Mesenchymal stem cell (in vitro differentiated cells and primary cell): ENCODE measurements at regions not wholly inside any gene's neighbourhood (a gene's known extent, or its start where the extent isn't known, plus 50 kb on each side); places are given as distances from the start of the nearest gene placed in this dataset.

Experiments
- DNase-seq: peaks from one replicate; pipeline ENCODE4 v3.0.0-alpha.2; 2013
- H2AFZ ChIP-seq: one replicate; pipeline ENCODE4 v1.6.1; 2013; ENCODE audit warnings: low read depth, mild to moderate bottlenecking, control low read depth, inconsistent platforms, low read length, moderate library complexity
- H2AK5ac ChIP-seq: 2 replicates; pipeline ENCODE4 v1.6.1; 2013; ENCODE audit warnings: low read length, moderate library complexity, mild to moderate bottlenecking, inconsistent platforms; ENCODE audit not compliant: severe bottlenecking
- H2BK120ac ChIP-seq: one replicate; pipeline ENCODE4 v1.6.1; 2013; ENCODE audit warnings: low read depth, mild to moderate bottlenecking, inconsistent platforms, low read length, moderate library complexity
- H2BK12ac ChIP-seq, 2 experiments: one replicate each; pipeline ENCODE4 v1.6.1; 2013; ENCODE audit warnings: inconsistent platforms in 2 of 2, low read length in 2 of 2, mild to moderate bottlenecking in 2 of 2, moderate library complexity in 2 of 2, control low read depth in 1 of 2
- H2BK15ac ChIP-seq: one replicate; pipeline ENCODE4 v1.6.1; 2013; ENCODE audit warnings: mild to moderate bottlenecking, low read depth, inconsistent platforms; ENCODE audit not compliant: poor library complexity, severe bottlenecking
- H2BK5ac ChIP-seq: 2 replicates; pipeline ENCODE4 v1.6.1; 2013; ENCODE audit warnings: low read depth, mild to moderate bottlenecking, low read length, control low read depth, inconsistent platforms; ENCODE audit not compliant: poor library complexity, severe bottlenecking
- H3K14ac ChIP-seq, 2 experiments: one replicate each; pipeline ENCODE4 v1.6.1; 2013; ENCODE audit warnings: inconsistent platforms in 2 of 2, low read length in 2 of 2, control low read depth in 1 of 2, mild to moderate bottlenecking in 1 of 2, moderate library complexity in 1 of 2
- H3K18ac ChIP-seq, 2 experiments: one replicate each; pipeline ENCODE4 v1.6.1; 2013; ENCODE audit warnings: inconsistent platforms in 2 of 2, low read length in 2 of 2, control low read depth in 1 of 2, low read depth in 1 of 2, mild to moderate bottlenecking in 1 of 2
- H3K23ac ChIP-seq, 2 experiments: one replicate each; pipeline ENCODE4 v1.6.1; 2013; ENCODE audit warnings: inconsistent platforms in 2 of 2, low read length in 2 of 2, mild to moderate bottlenecking in 2 of 2, moderate library complexity in 2 of 2, control low read depth in 1 of 2
- H3K27ac ChIP-seq: 2 replicates; pipeline ENCODE4 v1.5.1; 2013; ENCODE audit warnings: mild to moderate bottlenecking, moderate library complexity, low read length, control low read depth, inconsistent platforms; ENCODE audit not compliant: poor library complexity, severe bottlenecking
- H3K27me3 ChIP-seq, 2 experiments: 2 replicates each; pipeline versions ENCODE4 v1.6.1 to v1.7.0; 2013; ENCODE audit warnings: low read length in 2 of 2, mild to moderate bottlenecking in 2 of 2, moderate library complexity in 2 of 2, control low read depth in 1 of 2, inconsistent platforms in 1 of 2; ENCODE audit not compliant: control insufficient read depth in 1 of 2, insufficient read depth in 1 of 2
- H3K36me3 ChIP-seq, 2 experiments: 2 replicates each; pipeline versions ENCODE4 v1.6.1 to v1.7.0; 2013; ENCODE audit warnings: low read length in 2 of 2, control low read depth in 1 of 2, inconsistent platforms in 1 of 2, low read depth in 1 of 2, mild to moderate bottlenecking in 1 of 2; ENCODE audit not compliant: insufficient read depth in 2 of 2, control insufficient read depth in 1 of 2
- H3K4ac ChIP-seq, 2 experiments: one replicate each; pipeline ENCODE4 v1.6.1; 2013; ENCODE audit warnings: inconsistent platforms in 2 of 2, low read length in 2 of 2, mild to moderate bottlenecking in 2 of 2, moderate library complexity in 2 of 2, control low read depth in 1 of 2, low read depth in 1 of 2
- H3K4me1 ChIP-seq: 2 replicates; pipeline ENCODE4 v1.6.1; 2013; ENCODE audit warnings: low read depth, low read length, control low read depth; ENCODE audit not compliant: control insufficient read depth, insufficient read depth
- H3K4me2 ChIP-seq: 2 replicates; pipeline ENCODE4 v1.6.1; 2013; ENCODE audit warnings: low read length, mild to moderate bottlenecking, inconsistent platforms; ENCODE audit not compliant: poor library complexity, severe bottlenecking
- H3K4me3 ChIP-seq, 2 experiments: 2 replicates each; pipeline versions ENCODE4 v1.5.1 to v1.7.0; 2013; ENCODE audit warnings: low read length in 2 of 2, mild to moderate bottlenecking in 2 of 2, control low read depth in 1 of 2, low read depth in 1 of 2; ENCODE audit not compliant: insufficient read depth in 1 of 2
- H3K79me1 ChIP-seq: replicated peaks from 2 replicates; pipeline ENCODE4 v1.6.1; 2013; ENCODE audit warnings: mild to moderate bottlenecking, control low read depth, low read length, inconsistent platforms; ENCODE audit not compliant: poor library complexity, severe bottlenecking
- H3K9ac ChIP-seq: 2 replicates; pipeline ENCODE4 v1.7.0; 2013; ENCODE audit warnings: mild to moderate bottlenecking, low read length, moderate library complexity
- H3K9me3 ChIP-seq: 2 replicates; pipeline ENCODE4 v1.7.0; 2013; ENCODE audit warnings: mild to moderate bottlenecking, low read length; ENCODE audit not compliant: control insufficient read depth
- H4K8ac ChIP-seq: one replicate; pipeline ENCODE4 v1.6.1; 2013; ENCODE audit warnings: inconsistent platforms, mild to moderate bottlenecking, low read length, moderate library complexity
- H4K91ac ChIP-seq: one replicate; pipeline ENCODE4 v1.6.1; 2013; ENCODE audit warnings: mild to moderate bottlenecking, low read length, inconsistent platforms
- WGBS: methylation state at CpG from one replicate; pipeline ENCODE4 v1.1.7; 2013; ENCODE audit warnings: mixed read lengths; 5-methylcytosine and 5-hydroxymethylcytosine counted together

DNA sequence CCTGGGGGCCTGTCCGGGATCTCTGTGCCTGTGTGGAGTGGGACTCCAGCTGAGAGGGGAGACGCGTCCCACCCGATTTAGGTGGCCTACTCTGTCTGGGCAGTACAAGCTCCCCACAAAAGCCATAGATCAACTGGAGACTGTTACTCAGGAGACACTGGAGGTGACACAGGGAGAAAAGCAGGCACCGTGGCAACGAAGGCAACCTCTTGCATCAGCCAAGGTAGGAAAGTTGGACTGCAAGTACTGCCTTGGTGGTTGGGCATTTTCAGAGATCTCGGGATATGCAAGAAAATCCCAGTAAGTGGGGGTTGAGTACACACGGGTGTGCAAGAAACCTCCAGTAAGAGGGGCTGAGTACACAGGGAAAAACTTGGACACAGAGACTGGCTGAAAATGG lies 1060.0 kb upstream of the MIR17HG start:
- Histone ChIP-seq H2BK15ac (no peak overlapping the region), H2BK5ac (no peak overlapping the region), H3K9ac (no peak overlapping the region), H2BK12ac (no peak overlapping the region), H3K36me3 (no peaks in the 10 kb centered on the region), H4K8ac (no peak overlapping the region), H3K9me3 (no peaks in the 10 kb centered on the region), H3K4me1 (no peaks in the 10 kb centered on the region), H3K79me1 (no peaks in the 10 kb centered on the region), H3K4me3 (no peak overlapping the region), H3K4me2 (no peak overlapping the region), H2AFZ (no peak overlapping the region), H3K4ac (no peak overlapping the region), H3K14ac (no peak overlapping the region), H3K23ac (no peak overlapping the region), H3K18ac (no peak overlapping the region), H3K27me3 (peaks cover 0 to 3% of the 10 kb centered on the region in 2 experiments), H2BK120ac (no peak overlapping the region), H4K91ac (no peak overlapping the region), H3K27ac (no peak overlapping the region), H2AK5ac (no peak overlapping the region)
- DNase-seq = no peak
- 97% methylated on average over 8 of the region's 8 CpGs for WGBS

- no peak overlapping the region for H4K91ac ChIP-seq
- H3K4ac ChIP-seq = no peak overlapping the region
- H3K4me2 ChIP-seq = no peak overlapping the region
- no peak overlapping the region for H2AFZ ChIP-seq
- DNase-seq = no peak
- 91% methylated on average over 5 of the region's 7 CpGs for WGBS
- no peak overlapping the region for H3K23ac ChIP-seq
- H3K4me1 ChIP-seq = no peaks in the 10 kb centered on the region
- H3K9me3 ChIP-seq = no peaks in the 10 kb centered on the region
- H2BK5ac ChIP-seq = no peak overlapping the region
- H3K27me3 ChIP-seq = peaks cover 0 to 3% of the 10 kb centered on the region in 2 experiments
- H3K36me3 ChIP-seq = no peaks in the 10 kb centered on the region
- H3K9ac ChIP-seq = no peak overlapping the region
- no peak overlapping the region for H2AK5ac ChIP-seq
- no peak overlapping the region for H2BK120ac ChIP-seq
- no peak overlapping the region for H3K27ac ChIP-seq
- no peak overlapping the region for H4K8ac ChIP-seq
- no peak overlapping the region for H3K18ac ChIP-seq
- H3K14ac ChIP-seq = no peak overlapping the region
- no peaks in the 10 kb centered on the region for H3K79me1 ChIP-seq
- no peak overlapping the region for H2BK12ac ChIP-seq
- no peak overlapping the region for H2BK15ac ChIP-seq
- H3K4me3 ChIP-seq = no peak overlapping the region
These were observed 1053.6 kb upstream of the MIR17HG start for GRCh38 chr13:90293793-90294361.

- no peak for DNase-seq
- no peak overlapping the region for H3K9ac ChIP-seq
- no peak overlapping the region for H4K8ac ChIP-seq
- H3K4me1 ChIP-seq = no peaks in the 10 kb centered on the region
- no peak overlapping the region for H3K18ac ChIP-seq
- no peak overlapping the region for H2BK5ac ChIP-seq
- WGBS = 97% methylated on average over 5 of the region's 5 CpGs
- no peak overlapping the region for H3K14ac ChIP-seq
- H3K27ac ChIP-seq = no peak overlapping the region
- no peak overlapping the region for H4K91ac ChIP-seq
- no peak overlapping the region for H3K23ac ChIP-seq
- no peak overlapping the region for H2AFZ ChIP-seq
- no peak overlapping the region for H2AK5ac ChIP-seq
- no peaks in the 10 kb centered on the region for H3K36me3 ChIP-seq
- H2BK15ac ChIP-seq = no peak overlapping the region
- no peaks in the 10 kb centered on the region for H3K79me1 ChIP-seq
- no peak overlapping the region for H3K4ac ChIP-seq
- no peak overlapping the region for H2BK12ac ChIP-seq
- H2BK120ac ChIP-seq = no peak overlapping the region
- no peak overlapping the region for H3K4me2 ChIP-seq
- H3K4me3 ChIP-seq = no peak overlapping the region
- H3K9me3 ChIP-seq = no peaks in the 10 kb centered on the region
- no peaks in the 10 kb centered on the region for H3K27me3 ChIP-seq
These were observed 1048.2 kb upstream of the MIR17HG start for GRCh38 chr13:90299238-90299637.

GRCh38 chr13:90300015-90300414 lies 1047.5 kb upstream of the MIR17HG start:
- H3K4me3 ChIP-seq = no peak overlapping the region
- H3K79me1 ChIP-seq = no peaks in the 10 kb centered on the region
- 93% methylated on average over 1 of the region's 2 CpGs for WGBS
- no peaks in the 10 kb centered on the region for H3K4me1 ChIP-seq
- no peak overlapping the region for H3K4ac ChIP-seq
- no peak for DNase-seq
- H2BK120ac ChIP-seq = no peak overlapping the region
- no peak overlapping the region for H3K9ac ChIP-seq
- no peak overlapping the region for H3K18ac ChIP-seq
- no peaks in the 10 kb centered on the region for H3K9me3 ChIP-seq
- H3K23ac ChIP-seq = no peak overlapping the region
- H4K8ac ChIP-seq = no peak overlapping the region
- no peak overlapping the region for H2BK5ac ChIP-seq
- no peak overlapping the region for H2BK12ac ChIP-seq
- no peak overlapping the region for H3K27ac ChIP-seq
- H3K27me3 ChIP-seq = no peaks in the 10 kb centered on the region
- H2AFZ ChIP-seq = no peak overlapping the region
- H2AK5ac ChIP-seq = no peak overlapping the region
- H3K14ac ChIP-seq = no peak overlapping the region
- H3K36me3 ChIP-seq = no peaks in the 10 kb centered on the region
- no peak overlapping the region for H3K4me2 ChIP-seq
- H2BK15ac ChIP-seq = no peak overlapping the region
- H4K91ac ChIP-seq = no peak overlapping the region
